GM18505 (cell line): ENCODE measurements at regions not wholly inside any gene's neighbourhood (a gene's known extent, or its start where the extent isn't known, plus 50 kb on each side); places are given as distances from the start of the nearest gene placed in this dataset.

ENCODE experiments used
- ATAC-seq: cut with Tn5 transposase; IDR thresholded peaks from one replicate; pipeline ENCODE4 v1.9.1; 2021; ENCODE audit not compliant: unreplicated experiment
- POLR2A ChIP-seq: IDR thresholded peaks from 4 replicates; pipeline ENCODE4 v1.6.1; 2011; ENCODE audit warnings: borderline replicate concordance; ENCODE audit not compliant: insufficient read depth, insufficient read length; ENCODE audit errors: extremely low read depth

- ATAC-seq: no peak
- TF ChIP-seq POLR2A: no peak
These were observed 425.2 kb downstream of the FOXO1 start for GRCh38 chr13:40241125-40241798.

DNA sequence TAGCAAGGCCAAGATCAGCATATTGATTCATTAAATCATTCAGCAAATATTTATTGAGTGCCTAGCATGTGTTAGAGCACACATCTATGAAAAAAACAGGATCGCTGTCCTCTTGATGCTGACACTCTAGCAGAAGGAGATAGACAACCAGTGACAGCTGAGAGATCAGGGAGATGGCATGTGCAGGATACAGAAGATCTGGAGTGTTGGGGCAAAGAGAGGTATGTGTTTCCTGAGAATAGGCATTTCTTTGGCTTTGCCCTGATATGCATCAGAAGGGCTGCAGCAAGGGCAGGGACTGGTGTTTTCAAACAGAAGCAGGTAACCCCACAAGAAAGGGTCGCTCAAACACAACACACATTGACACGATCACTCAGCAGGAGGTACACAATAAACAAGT is 423.4 kb downstream of the FOXO1 start:
- no peak for TF ChIP-seq POLR2A
- ATAC-seq: no peak

DNA sequence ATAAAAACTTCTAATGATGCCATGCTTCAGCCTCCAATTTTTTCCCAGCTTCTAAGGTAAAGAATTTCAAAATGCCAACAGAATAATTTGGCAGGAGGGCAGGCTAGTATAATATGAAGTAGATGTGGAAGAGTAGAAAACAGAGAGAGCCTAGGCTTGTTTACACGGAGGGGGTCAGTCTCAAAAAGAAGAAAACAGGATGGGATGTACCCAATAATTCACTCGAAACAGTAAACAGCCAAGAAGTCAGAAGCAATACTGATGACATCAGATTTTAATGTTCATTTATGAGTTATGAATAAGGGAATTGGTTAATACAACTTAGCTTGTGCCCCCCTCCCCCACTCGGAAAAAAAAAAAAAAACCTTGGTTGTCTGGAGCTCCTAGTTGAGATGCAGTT is 422.5 kb downstream of the FOXO1 start:
- no peak for ATAC-seq
- TF ChIP-seq POLR2A: no peak

DNA sequence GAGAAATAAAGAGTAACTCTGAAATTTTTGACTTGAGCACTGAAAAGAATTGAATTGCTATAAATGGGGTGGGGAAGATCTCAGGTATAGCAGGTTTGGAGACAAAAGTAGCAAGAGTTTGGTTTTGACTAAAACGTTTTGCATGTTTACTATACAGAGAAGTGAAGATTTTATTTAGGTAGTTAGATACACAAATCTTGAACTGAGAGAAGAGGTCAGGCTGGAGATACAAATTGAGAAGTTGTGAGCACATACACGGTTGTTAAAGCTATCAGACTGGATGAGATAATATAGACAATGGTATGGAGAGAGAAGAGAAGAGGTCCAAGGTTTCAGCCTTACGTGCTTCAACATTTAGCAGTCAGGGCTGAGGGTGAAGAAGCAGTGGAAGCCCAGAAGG is 420.9 kb downstream of the FOXO1 start:
- no peak for TF ChIP-seq POLR2A
- no peak for ATAC-seq

GRCh38 chr13:40247845-40248244 is 418.6 kb downstream of the FOXO1 start:
- no peak for ATAC-seq
- TF ChIP-seq POLR2A: no peak

DNA sequence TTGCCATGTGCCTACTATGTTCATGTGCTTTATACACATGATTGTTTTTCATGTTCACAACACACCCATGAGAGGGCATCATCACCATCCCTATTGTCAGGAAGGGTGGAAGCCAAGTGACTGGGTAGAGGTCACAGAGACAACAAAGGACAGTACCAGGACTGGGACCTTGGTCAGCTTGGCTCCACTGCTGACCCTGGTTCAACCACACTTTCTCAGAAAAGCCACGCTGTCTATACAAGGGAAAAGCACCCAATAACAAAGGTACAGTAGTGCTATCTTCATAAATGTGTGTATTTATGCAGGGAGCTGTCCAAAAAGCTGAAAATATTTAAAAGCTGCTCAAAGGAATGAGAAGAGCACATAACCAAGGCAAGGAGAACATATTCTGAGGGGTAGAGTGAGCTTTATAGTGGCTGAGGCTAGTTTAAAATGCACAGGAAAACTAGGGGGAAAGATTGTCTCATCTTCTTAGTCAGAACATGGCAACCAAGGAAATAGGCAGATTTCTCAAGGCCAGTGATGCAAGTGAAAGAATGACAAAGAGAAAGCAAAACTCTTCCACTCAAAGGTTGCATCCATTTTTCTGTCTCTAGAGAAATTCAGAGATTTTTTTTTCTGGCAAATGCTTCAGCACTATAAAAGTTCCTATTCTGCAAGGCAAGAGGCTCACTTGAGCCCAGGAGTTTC is 415.0 kb downstream of the FOXO1 start:
- ATAC-seq: no peak

DNA sequence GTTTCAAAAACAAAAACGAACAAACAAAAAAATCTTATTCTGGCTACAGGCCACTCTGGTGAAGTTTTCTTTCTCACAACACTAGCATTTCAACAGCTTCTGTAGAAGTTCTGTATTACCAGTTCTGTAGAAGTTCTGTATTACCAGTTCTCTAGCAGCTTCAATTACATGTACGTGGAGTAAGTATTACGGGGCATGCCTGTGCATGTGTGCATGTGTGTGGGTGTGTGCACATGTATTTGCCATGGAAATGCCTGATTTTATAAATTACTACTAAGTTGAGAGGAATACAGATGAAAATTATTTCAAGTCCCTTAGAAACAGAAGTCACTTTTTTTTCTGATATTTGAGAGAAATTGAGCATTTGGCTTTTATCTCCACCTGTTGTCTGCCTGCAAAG is 414.2 kb downstream of the FOXO1 start:
- TF ChIP-seq POLR2A: no peak
- no peak for ATAC-seq

More for the DNA sequence above, 415.0 kb downstream of the FOXO1 start:
- no peak for TF ChIP-seq POLR2A

- TF ChIP-seq POLR2A: no peak
- ATAC-seq: no peak
These were observed 413.8 kb downstream of the FOXO1 start for GRCh38 chr13:40252676-40253075.

GRCh38 chr13:40254394-40254793 is 412.0 kb downstream of the FOXO1 start:
- no peak for ATAC-seq
- TF ChIP-seq POLR2A: no peak

DNA sequence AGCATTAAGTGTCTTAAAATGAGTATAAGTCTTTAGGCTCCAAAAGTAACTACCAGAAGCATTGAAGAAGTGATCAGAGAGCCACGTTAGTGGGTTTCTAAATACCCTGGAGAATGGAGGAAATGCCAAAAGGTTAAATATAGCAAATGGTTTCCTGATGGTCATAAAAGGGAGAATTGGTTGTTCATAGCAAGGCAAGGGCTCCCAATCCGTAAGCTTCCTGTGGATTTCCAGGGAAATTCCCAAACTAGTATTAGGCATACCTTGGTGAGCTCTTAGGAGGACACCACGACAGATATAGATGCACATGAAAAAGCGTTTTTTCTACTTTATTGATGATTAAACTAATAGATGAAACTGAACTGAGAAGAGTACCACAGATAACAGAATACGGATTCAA is 410.9 kb downstream of the FOXO1 start:
- no peak for ATAC-seq

GRCh38 chr13:40259899-40260298 is 406.5 kb downstream of the FOXO1 start:
- no peak for TF ChIP-seq POLR2A

More for the DNA sequence above, 410.9 kb downstream of the FOXO1 start:
- no peak for TF ChIP-seq POLR2A

DNA sequence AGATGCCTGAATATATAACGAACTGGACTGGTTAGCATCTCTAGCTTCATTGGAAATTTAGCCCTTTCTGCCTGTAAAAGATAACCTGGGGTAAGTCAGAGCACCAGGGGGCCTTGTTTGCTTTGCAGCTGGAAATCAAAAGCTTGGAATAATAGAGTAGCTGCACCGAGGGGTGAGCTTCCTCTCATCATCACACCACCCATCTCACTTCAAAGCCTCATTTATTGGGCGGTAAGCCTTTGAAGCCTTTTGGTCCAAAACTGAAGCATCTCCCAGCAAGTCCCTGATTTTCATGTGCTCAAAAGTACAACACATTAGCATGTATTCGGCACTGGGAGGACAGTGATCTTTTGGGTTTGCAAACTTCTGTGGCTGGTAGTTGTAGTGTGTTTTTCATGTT is 405.1 kb downstream of the FOXO1 start:
- ATAC-seq: no peak
- TF ChIP-seq POLR2A: no peak

More at GRCh38 chr13:40259899-40260298, 406.5 kb downstream of the FOXO1 start:
- no peak for ATAC-seq

- ATAC-seq: no peak
- TF ChIP-seq POLR2A: no peak
These were observed 404.5 kb downstream of the FOXO1 start for GRCh38 chr13:40261947-40262346.

- no peak for TF ChIP-seq POLR2A
- ATAC-seq: no peak
These were observed 397.4 kb downstream of the FOXO1 start for GRCh38 chr13:40269086-40269485.

DNA sequence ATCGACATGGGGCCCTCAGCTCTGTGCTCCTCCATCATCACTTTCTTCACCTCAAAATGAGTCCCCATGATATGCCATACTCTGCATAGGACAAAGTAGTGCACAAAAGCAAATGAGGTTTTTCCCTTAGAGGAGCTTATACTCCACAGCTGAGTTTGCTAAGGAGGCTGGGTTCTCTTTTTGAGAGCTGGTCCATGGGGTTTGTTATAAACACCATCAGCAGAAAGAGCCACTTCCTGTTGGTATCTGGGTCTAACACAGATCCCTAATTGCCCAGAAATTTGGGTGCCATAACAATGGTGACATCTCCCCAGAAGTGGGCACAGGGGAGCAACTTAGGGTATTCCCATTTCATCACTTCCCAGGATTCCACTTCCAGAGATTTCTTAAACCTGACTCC is 395.7 kb downstream of the FOXO1 start:
- ATAC-seq: no peak
- no peak for TF ChIP-seq POLR2A

DNA sequence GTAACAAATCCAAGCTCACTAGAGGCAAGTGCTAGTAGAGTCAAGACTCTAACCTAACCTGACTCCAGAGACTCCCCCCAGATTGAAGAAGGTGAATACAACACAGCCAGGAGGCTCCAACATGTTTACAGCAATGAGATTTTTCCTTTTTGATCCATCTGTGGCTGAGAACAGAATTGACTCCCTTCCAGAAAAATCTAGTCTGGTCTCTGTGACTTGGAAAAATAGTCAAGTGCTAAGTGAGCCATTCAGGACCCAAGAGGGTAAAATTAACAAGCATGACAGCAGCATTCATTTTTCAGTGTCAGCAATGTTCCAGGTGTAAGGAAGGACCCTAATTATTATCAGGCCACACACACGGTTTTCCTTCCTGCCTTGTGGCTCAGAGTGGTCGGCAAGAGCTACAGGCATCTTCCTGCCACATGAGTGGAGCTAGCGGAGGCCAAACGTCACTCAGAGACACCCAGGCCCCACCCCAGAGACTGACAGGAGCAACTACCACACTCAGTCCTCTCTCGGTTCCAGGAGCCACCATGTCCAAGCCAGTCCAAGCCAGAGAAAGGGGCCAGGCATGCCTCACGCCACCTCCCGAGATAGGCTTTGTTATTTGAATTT is 395.1 kb downstream of the FOXO1 start:
- ATAC-seq: no peak
- TF ChIP-seq POLR2A: no peak
